SU-DHL-6 (cell line): ENCODE measurements at regions not wholly inside any gene's neighbourhood (a gene's known extent, or its start where the extent isn't known, plus 50 kb on each side); places are given as distances from the start of the nearest gene placed in this dataset.

Experiments
- CTCF ChIP-seq: fragments of 200-600 bp; sonication (generic); IDR thresholded peaks from one replicate; pipeline ENCODE4 v1.5.1; 2017; ENCODE audit warnings: antibody characterized with exemption, mild to moderate bottlenecking, low read length, moderate library complexity; ENCODE audit not compliant: insufficient read depth, poor library complexity, severe bottlenecking
- EZH2phosphoT487 ChIP-seq: fragments of 200-600 bp; sonication (generic), shearing (Covaris generic); conservative IDR thresholded peaks from 2 replicates; pipeline ENCODE4 v1.6.1; 2018; ENCODE audit warnings: mild to moderate bottlenecking, antibody characterized with exemption, low read length, moderate library complexity, mixed read lengths

- TF ChIP-seq CTCF, result no peak
- no peak for TF ChIP-seq EZH2phosphoT487
Observed at GRCh38 chr13:37923236-37923635, 53.7 kb upstream of the TRPC4 start.
